Activated CD8-positive, alpha-beta memory T cell treated with anti-CD3 and anti-CD28 coated beads, Interleukin-2, amount 50 U/mL, for 24 hours (primary cell): ENCODE measurements at regions not wholly inside any gene's neighbourhood (a gene's known extent, or its start where the extent isn't known, plus 50 kb on each side); places are given as distances from the start of the nearest gene placed in this dataset.
"Not testable (repeated sequence)": the region's sequence is repeated elsewhere in the genome, so short reads cannot be mapped to it uniquely, and the experiment has no call there.

Experiments
- DNase-seq: peaks from one replicate; pipeline ENCODE4 v3.0.0-alpha.2; 2020; ENCODE audit errors: extremely low read depth

DNA sequence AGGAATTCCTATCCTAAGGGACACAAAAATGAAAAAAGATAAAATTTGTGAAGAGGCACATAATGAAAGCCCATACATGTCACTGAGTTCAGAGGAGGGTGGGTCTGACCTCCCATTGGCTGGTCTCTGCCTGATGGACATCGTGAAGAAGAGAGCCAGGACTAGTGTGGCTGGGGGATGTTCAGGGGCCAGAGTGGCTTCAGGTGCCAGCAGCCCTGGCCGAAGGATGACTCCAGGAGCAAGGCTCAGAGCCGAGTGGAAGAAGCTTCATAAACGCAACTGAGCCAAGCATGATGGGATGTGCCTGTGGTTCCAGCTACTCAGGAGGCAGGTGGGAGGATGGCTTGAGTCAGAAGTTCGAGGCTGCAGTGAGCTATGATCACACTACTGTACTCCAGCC, 56.9 kb upstream of the ATP5PO start:
- no peak for DNase-seq

DNA sequence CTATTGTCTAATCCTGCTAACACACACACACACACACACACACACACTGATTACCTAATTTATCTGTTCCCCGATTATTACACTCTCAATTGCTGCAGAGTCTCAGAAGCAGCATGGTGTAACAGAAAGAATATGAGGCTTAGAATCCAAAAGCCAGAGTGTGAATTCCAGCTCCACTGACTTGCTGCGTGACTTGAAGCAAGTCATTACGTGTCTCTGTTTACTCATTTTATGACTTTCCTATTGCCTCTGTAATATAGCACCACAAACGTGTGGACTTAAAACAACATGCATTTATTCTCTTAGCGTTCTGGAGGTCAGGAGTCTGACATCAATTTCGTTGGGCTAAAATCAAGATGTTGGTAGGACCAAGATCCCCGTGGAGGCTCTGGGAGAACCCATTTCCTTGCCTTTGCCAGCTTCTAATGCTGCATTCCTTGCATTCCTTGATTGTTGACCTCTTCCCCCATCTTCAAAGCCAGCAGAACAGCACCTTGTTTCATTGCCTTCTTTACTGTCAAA, 55.9 kb upstream of the ATP5PO start:
- no peak for DNase-seq

DNA sequence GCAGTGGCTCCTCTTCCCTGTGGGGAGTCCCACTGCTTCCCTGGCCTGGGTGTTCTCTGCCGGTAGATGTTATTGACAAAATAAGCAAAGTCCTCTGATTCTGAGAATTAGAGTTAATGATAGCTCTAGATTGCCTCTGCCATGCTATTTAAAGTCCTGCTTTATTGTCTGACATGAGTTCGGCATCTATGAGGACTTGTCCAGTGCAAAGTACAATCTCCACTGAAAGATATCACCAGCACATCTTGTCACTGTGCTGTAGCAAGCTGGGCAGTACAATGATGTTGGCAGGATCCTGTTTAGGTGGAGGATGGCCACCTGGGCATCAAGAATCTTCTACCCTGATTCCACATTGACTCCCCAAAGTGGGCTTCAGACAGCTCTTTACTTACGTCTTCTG, 54.0 kb upstream of the ATP5PO start:
- DNase-seq = no peak

DNA sequence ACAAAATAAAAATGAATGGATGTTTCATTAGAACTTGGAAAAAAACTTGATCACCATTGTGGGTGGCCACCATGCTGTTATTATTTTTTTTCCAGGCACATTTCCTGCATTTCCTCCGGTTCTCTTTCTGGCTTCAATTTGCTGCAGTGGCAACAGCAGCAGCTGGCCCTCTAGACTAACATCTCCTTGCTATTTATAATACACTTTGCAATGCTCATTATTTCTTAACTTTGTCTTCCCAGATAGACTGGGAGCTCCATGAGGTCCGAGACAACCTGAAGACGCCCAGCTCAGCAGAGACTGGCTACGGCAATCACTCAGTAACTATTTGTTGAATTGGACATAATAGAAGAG, 53.4 kb upstream of the ATP5PO start:
- no peak for DNase-seq

DNA sequence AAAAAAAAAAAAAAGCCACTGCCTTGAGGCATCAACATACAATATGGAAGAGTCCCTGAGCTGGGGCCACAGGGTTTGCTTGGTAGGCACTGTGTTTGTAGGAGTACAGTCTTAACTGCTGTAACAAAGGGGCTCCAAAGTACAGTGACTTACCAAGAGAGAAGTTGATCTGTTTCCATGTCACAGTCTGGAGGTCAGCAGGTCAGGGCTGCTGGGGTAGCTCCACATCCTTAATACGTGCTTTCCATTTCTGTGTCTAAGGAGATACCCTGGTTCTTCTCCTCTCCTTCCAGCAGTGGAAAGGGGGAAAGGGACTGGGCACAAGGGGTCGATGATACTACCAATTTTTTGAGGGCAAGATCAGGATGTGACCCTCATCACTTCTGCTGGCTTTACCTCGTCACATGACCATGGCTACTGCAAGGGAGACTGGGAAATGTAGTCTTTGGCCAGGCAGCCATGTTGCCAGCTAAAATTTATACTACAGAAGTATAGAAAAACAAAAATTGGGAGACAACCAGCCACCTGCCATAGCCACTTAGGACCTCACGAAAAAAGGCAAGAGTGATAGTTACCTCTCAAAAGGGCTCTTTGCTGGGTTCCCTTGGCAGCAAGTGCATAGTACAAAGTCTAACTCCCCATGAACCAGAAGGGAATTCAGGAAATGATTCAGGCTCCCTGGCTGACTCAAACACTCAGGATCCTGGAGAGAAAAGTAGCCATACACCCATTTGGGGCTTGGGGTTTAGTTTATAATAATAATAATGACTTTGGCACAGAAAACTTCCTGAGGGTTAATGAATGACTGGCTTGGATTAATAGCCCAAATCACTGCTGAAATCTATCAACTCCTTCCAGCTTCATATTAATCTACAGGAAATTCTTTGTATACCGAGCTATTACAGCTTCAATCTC, 52.7 kb upstream of the ATP5PO start:
- DNase-seq = no peak

DNA sequence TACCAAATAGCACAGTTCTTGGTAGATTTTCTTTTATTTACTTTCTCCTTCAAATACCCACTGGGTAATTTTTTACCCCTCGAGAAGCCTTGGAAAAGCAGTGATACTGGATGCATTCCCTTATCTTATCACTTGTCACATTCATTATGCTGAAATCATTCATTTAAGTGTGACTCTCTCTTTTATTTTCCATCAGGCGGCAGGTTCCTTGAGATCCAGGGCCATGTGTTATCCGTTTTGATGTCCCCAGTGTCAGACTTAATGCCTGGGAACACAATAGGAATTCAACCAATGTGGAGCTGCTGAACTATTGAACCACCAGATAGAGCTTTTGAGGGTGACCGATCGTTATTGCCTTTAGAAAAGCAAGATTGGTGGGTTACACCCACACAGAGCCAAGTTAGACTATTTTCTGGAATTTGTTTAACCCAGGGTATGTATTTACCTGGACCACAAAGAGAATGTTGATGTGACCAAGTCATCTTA, 51.5 kb upstream of the ATP5PO start:
- DNase-seq = no peak

DNA sequence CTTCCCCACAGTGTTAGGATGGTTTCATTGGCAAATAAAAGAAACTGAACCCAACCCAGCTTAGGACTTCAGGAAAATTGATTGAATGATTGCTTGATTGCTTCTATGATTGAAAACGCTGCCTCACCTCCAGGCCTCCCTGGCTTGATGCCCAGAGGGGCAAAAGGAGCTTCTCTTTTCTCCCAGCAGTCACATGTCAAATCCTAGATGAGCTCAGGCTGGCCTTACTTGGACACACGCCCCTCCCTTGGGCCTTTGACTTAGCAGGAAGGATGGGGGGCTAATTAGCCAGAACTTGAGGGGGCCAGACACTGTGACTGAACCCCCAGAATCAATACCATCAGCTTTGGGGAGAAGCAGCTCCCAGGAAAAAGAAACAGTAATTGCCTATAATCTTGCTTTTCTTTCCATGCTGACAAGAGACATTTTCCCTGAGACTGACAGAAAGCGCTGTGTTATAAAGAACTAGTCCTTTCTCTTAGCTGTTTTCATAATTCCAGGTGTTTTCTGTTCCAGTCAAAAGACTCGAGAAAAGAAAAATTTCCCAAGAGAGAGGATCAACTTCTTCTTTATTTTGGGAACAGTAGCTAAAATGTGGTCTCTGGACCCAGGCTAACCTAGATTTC, 50.8 kb upstream of the ATP5PO start:
- no peak for DNase-seq

DNA sequence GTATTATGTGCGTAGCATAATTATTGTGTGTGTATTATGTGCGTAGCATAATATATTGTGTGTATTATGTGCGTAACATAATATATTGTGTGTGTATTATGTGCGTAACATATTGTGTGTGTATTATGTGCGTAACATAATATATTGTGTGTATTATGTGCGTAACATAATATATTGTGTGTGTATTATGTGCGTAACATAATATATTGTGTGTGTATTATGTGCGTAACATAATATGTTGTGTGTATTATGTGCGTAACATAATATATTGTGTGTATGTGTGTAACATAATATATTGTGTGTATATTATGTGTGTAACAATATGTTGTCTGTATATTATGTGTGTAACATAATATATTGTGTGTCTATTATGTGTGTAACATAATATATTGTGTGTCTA, 50.1 kb upstream of the ATP5PO start:
- not testable (repeated sequence) for DNase-seq
